HEK293T (cell line): ENCODE measurements at regions not wholly inside any gene's neighbourhood (a gene's known extent, or its start where the extent isn't known, plus 50 kb on each side); places are given as distances from the start of the nearest gene placed in this dataset.
"Not testable (repeated sequence)": the region's sequence is repeated elsewhere in the genome, so short reads cannot be mapped to it uniquely, and the experiment has no call there.

ENCODE experiments used
- ARNT ChIP-seq: fragments of 450-650 bp; IDR thresholded peaks from 2 replicates; pipeline ENCODE4 v1.6.1; 2017; ENCODE audit warnings: mild to moderate bottlenecking
- BHLHE40 ChIP-seq: fragments of 450-650 bp; IDR thresholded peaks from 2 replicates; pipeline ENCODE4 v1.6.1; 2016; ENCODE audit warnings: mild to moderate bottlenecking, moderate library complexity, borderline replicate concordance
- ELF4 ChIP-seq: fragments of 450-650 bp; IDR thresholded peaks from 2 replicates; pipeline ENCODE4 v1.6.1; 2017; ENCODE audit warnings: antibody characterized with exemption
- FOXA1 ChIP-seq: fragments of 450-650 bp; IDR thresholded peaks from 2 replicates; pipeline ENCODE4 v1.6.1; 2016; ENCODE audit warnings: mild to moderate bottlenecking
- FOXK2 ChIP-seq: fragments of 450-650 bp; IDR thresholded peaks from 2 replicates; pipeline ENCODE4 v1.6.1; 2016; ENCODE audit warnings: mild to moderate bottlenecking
- FOXM1 ChIP-seq: fragments of 450-650 bp; IDR thresholded peaks from 2 replicates; pipeline ENCODE4 v1.6.1; 2017; ENCODE audit warnings: mild to moderate bottlenecking, borderline replicate concordance
- HDGF ChIP-seq: fragments of 450-650 bp; IDR thresholded peaks from 2 replicates; pipeline ENCODE4 v1.6.1; 2017; ENCODE audit warnings: antibody characterized with exemption, borderline replicate concordance
- LEF1 ChIP-seq: fragments of 450-650 bp; IDR thresholded peaks from 2 replicates; pipeline ENCODE4 v1.6.1; 2017; ENCODE audit warnings: mild to moderate bottlenecking, borderline replicate concordance
- SP1 ChIP-seq: fragments of 450-650 bp; IDR thresholded peaks from 2 replicates; pipeline ENCODE4 v1.6.1; 2017
- SUZ12 ChIP-seq: fragments of 450-650 bp; IDR thresholded peaks from 2 replicates; pipeline ENCODE4 v1.6.1; 2016; ENCODE audit warnings: mild to moderate bottlenecking
- TARDBP ChIP-seq: fragments of 450-650 bp; IDR thresholded peaks from 2 replicates; pipeline ENCODE4 v1.6.1; 2016
- ZNF384 ChIP-seq: fragments of 450-650 bp; IDR thresholded peaks from 2 replicates; pipeline ENCODE4 v1.6.1; 2016
- TF ChIP-seq, protein P1 (sequence below): fragments of 450-650 bp; IDR thresholded peaks from 2 replicates; pipeline ENCODE4 v1.6.1; 2016

DNA sequence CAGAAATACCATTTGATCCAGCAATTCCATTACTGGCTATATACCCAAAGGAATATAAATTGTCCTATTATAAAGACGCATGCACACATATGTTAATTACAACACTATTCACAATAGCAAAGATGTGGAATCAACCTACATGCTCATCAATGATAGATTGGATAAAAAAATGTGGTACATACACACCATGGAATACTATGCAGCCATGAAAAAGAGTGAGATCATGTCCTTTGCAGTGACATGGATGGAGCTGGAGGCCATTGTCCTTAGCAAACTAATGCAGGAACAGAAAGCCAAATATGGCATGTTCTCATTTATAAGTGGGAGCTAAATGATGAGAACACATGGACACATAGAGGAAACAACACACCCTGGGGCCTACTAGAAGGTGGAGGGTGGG lies 78.3 kb upstream of the EED start:
- not testable (repeated sequence) for TF ChIP-seq HDGF, FOXA1, FOXM1, BHLHE40, LEF1, ARNT, SP1, SUZ12, TARDBP, FOXK2, ELF4, ZNF384
- TF ChIP-seq, protein P1, sequence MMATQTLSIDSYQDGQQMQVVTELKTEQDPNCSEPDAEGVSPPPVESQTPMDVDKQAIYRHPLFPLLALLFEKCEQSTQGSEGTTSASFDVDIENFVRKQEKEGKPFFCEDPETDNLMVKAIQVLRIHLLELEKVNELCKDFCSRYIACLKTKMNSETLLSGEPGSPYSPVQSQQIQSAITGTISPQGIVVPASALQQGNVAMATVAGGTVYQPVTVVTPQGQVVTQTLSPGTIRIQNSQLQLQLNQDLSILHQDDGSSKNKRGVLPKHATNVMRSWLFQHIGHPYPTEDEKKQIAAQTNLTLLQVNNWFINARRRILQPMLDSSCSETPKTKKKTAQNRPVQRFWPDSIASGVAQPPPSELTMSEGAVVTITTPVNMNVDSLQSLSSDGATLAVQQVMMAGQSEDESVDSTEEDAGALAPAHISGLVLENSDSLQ: not testable (repeated sequence)
